Heart left ventricle (tissue), 16 donors: ENCODE measurements at regions not wholly inside any gene's neighbourhood (a gene's known extent, or its start where the extent isn't known, plus 50 kb on each side); places are given as distances from the start of the nearest gene placed in this dataset.

Experiments
- ATAC-seq, 4 donors: fragments of 200-7000 bp; cut with Tn5 transposase; one replicate each; pipeline ENCODE4 v1.9.1; 2020 to 2022; ENCODE audit warnings: moderate library complexity in 4 of 4, mild to moderate bottlenecking in 3 of 4, moderate number of reproducible peaks in 1 of 4
- DNase-seq, 5 donors: peaks; one replicate each; pipeline ENCODE4 v3.0.0-alpha.2; 2020
- H3K27ac ChIP-seq, 12 donors: fragments of 200-600 bp; sonication (generic) in 4 of 12; one replicate each; pipeline versions ENCODE4 v1.5.0 to v1.8.0; 2016 to 2022; ENCODE audit warnings: mild to moderate bottlenecking in 2 of 12
- H3K27me3 ChIP-seq, 9 donors: fragments of 200-600 bp; sonication (generic) in 2 of 9; one replicate each; pipeline versions ENCODE4 v1.5.1 to v1.8.0; 2016 to 2022; ENCODE audit warnings: mild to moderate bottlenecking in 3 of 9
- H3K36me3 ChIP-seq, 9 donors: fragments of 200-600 bp; sonication (generic) in 2 of 9; one replicate each; pipeline versions ENCODE4 v1.5.0 to v1.8.0; 2018 to 2022; ENCODE audit warnings: mild to moderate bottlenecking in 2 of 9
- H3K4me1 ChIP-seq, 12 donors: fragments of 200-600 bp; sonication (generic) in 4 of 12; one replicate each; pipeline versions ENCODE4 v1.5.0 to v1.8.0; 2016 to 2022; ENCODE audit warnings: mild to moderate bottlenecking in 3 of 12
- H3K4me3 ChIP-seq, 12 donors: fragments of 200-600 bp; sonication (generic) in 4 of 12; one replicate each; pipeline versions ENCODE4 v1.5.0 to v1.8.0; 2017 to 2022; ENCODE audit warnings: mild to moderate bottlenecking in 9 of 12, moderate library complexity in 4 of 12
- H3K9me3 ChIP-seq, 12 donors: fragments of 200-600 bp; sonication (generic) in 4 of 12; one replicate each; pipeline versions ENCODE4 v1.5.0 to v1.8.0; 2016 to 2022; ENCODE audit warnings: mild to moderate bottlenecking in 1 of 12
- CTCF ChIP-seq, 12 donors: fragments of 200-600 bp; sonication (generic) in 4 of 12; IDR thresholded peaks; one replicate each; pipeline versions ENCODE4 v1.5.0 to v1.8.0; 2018 to 2022; ENCODE audit warnings: antibody characterized with exemption in 12 of 12, mild to moderate bottlenecking in 5 of 12
- POLR2A ChIP-seq, 2 donors: fragments of 450-650 bp; IDR thresholded peaks; one replicate each; pipeline ENCODE4 v1.6.1; 2017; ENCODE audit warnings: antibody characterized with exemption in 2 of 2, mild to moderate bottlenecking in 2 of 2, moderate library complexity in 2 of 2
- WGBS, 4 donors: extraction: QIAGEN DNeasy Blood & Tissue Kit in 2 of 4; methylation state at CpG; one replicate each; pipeline versions ENCODE4 v1.1.5 to v1.1.7; 2013 to 2018; 5-methylcytosine and 5-hydroxymethylcytosine counted together
- intact Hi-C, 10 donors: fragments of 100-400 bp; cut with DNase I; formaldehyde crosslinking; loops; one replicate each; pipeline versions ENCODE4 v1.11.1 to v1.14.2; 2022
- donor health status: ischemic (EF 13 %, LVEDD 7.1; RV severe dilation, severe dysfunction).
- donor health status: healthy with polysubstance abuse.
- donor health status: DM: no; HTN: yes; CAD: no.
- donor health status: DM: no; HTN: no; CAD: no.
- donor health status: ischemic (EF 25% LVEDD 6.9; RV normal size, moderate dysfunction).
- donor health status: ischemic (EF 25% LVEDD 5.7; RV mildly dilated, moderate dysfunction).
- donor health status: healthy.
- donor health status: DM: yes; HTN: yes; CAD: no.
- donor health status: ischemic (EF 35%, LVEDD 5.7; RV mildly dilated, moderate dysfunction).
- donor health status: nonischemic (EF 11% LVEDD 7.7; RV severe dilation, severe dysfunction).
- donor health status: DM: yes; HTN: yes; CAD: no.
- donor health status: PGD.
- donor health status: ischemic (EF 29% LVEDD 5.4; RV normal size, mild dysfunction).
- donor health status: nonischemic (EF 23%, LVEDD 6.1; RV moderate dilation, normal function).

GRCh38 chr13:91079176-91079575, 268.3 kb upstream of the MIR17HG start:
- H3K9me3 ChIP-seq = no peaks in the 10 kb centered on the region

GRCh38 chr13:91085127-91085526, 262.4 kb upstream of the MIR17HG start:
- H3K4me1 ChIP-seq = peaks cover 0 to 3% (median 0%) of the 10 kb centered on the region in 12 donors
- WGBS, 4 donors = 32 to 41% (median 39%) methylated on average over 1 of the region's 1 CpG
- no peak for TF ChIP-seq CTCF (IDR thresholded peaks at IDR 0.05)
- TF ChIP-seq POLR2A (IDR thresholded peaks at IDR 0.05) = no peak
- no peak overlapping the region for H3K4me3 ChIP-seq
- intact Hi-C loops = no loop called here
- DNase-seq = no peak
- H3K27ac ChIP-seq = no peak overlapping the region
- no peaks in the 10 kb centered on the region for H3K36me3 ChIP-seq
- H3K27me3 ChIP-seq = no peaks in the 10 kb centered on the region
- no peaks in the 10 kb centered on the region for H3K9me3 ChIP-seq
- no peak for ATAC-seq

More at GRCh38 chr13:91079176-91079575, 268.3 kb upstream of the MIR17HG start:
- H3K27ac ChIP-seq = no peak overlapping the region
- H3K36me3 ChIP-seq = no peaks in the 10 kb centered on the region
- no peak for DNase-seq
- H3K27me3 ChIP-seq = no peaks in the 10 kb centered on the region
- WGBS, 4 donors = 90 to 95% (median 93%) methylated on average over 2 of the region's 2 CpGs
- TF ChIP-seq CTCF (IDR thresholded peaks at IDR 0.05) (no peak), POLR2A (IDR thresholded peaks at IDR 0.05) (no peak)
- H3K4me1 ChIP-seq = no peaks in the 10 kb centered on the region
- H3K4me3 ChIP-seq = no peak overlapping the region
- no peak for ATAC-seq
- intact Hi-C loops = no loop called here

- H3K36me3 ChIP-seq = no peaks in the 10 kb centered on the region
- no peaks in the 10 kb centered on the region for H3K9me3 ChIP-seq
- H3K27me3 ChIP-seq = no peaks in the 10 kb centered on the region
- no peak overlapping the region for H3K4me3 ChIP-seq
- H3K4me1 ChIP-seq = peaks cover 0 to 3% (median 0%) of the 10 kb centered on the region in 12 donors
- WGBS, 4 donors = 30 to 48% (median 42%) methylated on average over 2 of the region's 2 CpGs
- DNase-seq (no peak), ATAC-seq (no peak)
- TF ChIP-seq POLR2A (IDR thresholded peaks at IDR 0.05) (no peak), CTCF (IDR thresholded peaks at IDR 0.05) (no peak)
- intact Hi-C loops = no loop called here
- H3K27ac ChIP-seq = no peak overlapping the region
Observed at GRCh38 chr13:91086936-91087716, 260.4 kb upstream of the MIR17HG start.

- no peaks in the 10 kb centered on the region for H3K36me3 ChIP-seq
- DNase-seq = no peak
- no peaks in the 10 kb centered on the region for H3K9me3 ChIP-seq
- H3K4me3 ChIP-seq = no peak overlapping the region
- TF ChIP-seq POLR2A (IDR thresholded peaks at IDR 0.05) = no peak
- TF ChIP-seq CTCF (IDR thresholded peaks at IDR 0.05) = no peak
- no peak overlapping the region for H3K27ac ChIP-seq
- WGBS, 4 donors = 86 to 98% (median 92%) methylated on average over 5 of the region's 5 CpGs
- no peaks in the 10 kb centered on the region for H3K4me1 ChIP-seq
- ATAC-seq = no peak
- intact Hi-C loops = no loop called here
- no peaks in the 10 kb centered on the region for H3K27me3 ChIP-seq
Observed at GRCh38 chr13:91097269-91097668, 250.2 kb upstream of the MIR17HG start.
